Sigmoid colon (tissue), 6 donors: ENCODE measurements at regions not wholly inside any gene's neighbourhood (a gene's known extent, or its start where the extent isn't known, plus 50 kb on each side); places are given as distances from the start of the nearest gene placed in this dataset.

Source experiments
- DNase-seq: peaks from one replicate; pipeline ENCODE4 v3.0.0-alpha.2; 2019
- H3K27ac ChIP-seq, 4 donors: fragments of 200-600 bp; sonication (generic); one replicate each; pipeline ENCODE4 v1.5.1; 2016 to 2019; ENCODE audit warnings: mild to moderate bottlenecking in 1 of 4
- H3K27me3 ChIP-seq, 3 donors: fragments of 200-600 bp; sonication (generic); one replicate each; pipeline ENCODE4 v1.5.1; 2019; ENCODE audit warnings: mild to moderate bottlenecking in 1 of 3
- H3K36me3 ChIP-seq, 4 donors: fragments of 200-600 bp; sonication (generic); one replicate each; pipeline ENCODE4 v1.5.1; 2016 to 2019
- H3K4me1 ChIP-seq, 4 donors: fragments of 200-600 bp; sonication (generic); one replicate each; pipeline ENCODE4 v1.5.1; 2017 to 2019
- H3K4me3 ChIP-seq, 4 donors: fragments of 200-600 bp; sonication (generic); one replicate each; pipeline ENCODE4 v1.5.1; 2017 to 2019; ENCODE audit warnings: mild to moderate bottlenecking in 2 of 4, moderate library complexity in 1 of 4
- H3K9me3 ChIP-seq, 4 donors: fragments of 200-600 bp in 3 of 4; sonication (generic) in 3 of 4; one replicate each; pipeline versions ENCODE4 v1.5.1 to v1.6.1; 2013 to 2019
- EP300 ChIP-seq, 4 donors: sonication (generic); formaldehyde crosslinking; IDR thresholded peaks; one replicate each; pipeline ENCODE4 v1.6.1; 2017; ENCODE audit warnings: antibody characterized with exemption in 4 of 4
- POLR2A ChIP-seq, 2 donors: fragments of 450-650 bp; IDR thresholded peaks; one replicate each; pipeline ENCODE4 v1.6.1; 2016; ENCODE audit warnings: antibody characterized with exemption in 2 of 2, mild to moderate bottlenecking in 2 of 2, moderate library complexity in 2 of 2
- POLR2AphosphoS5 ChIP-seq, 4 donors: sonication (generic); formaldehyde crosslinking; IDR thresholded peaks; one replicate each; pipeline ENCODE4 v1.6.1; 2017; ENCODE audit warnings: antibody characterized with exemption in 4 of 4
- WGBS, 2 donors: extraction: QIAGEN DNeasy Blood & Tissue Kit; methylation state at CpG; one replicate each; pipeline ENCODE4 v1.1.7; 2013; 5-methylcytosine and 5-hydroxymethylcytosine counted together
- intact Hi-C: fragments of 100-400 bp; cut with DNase I; formaldehyde crosslinking; loops from one replicate; pipeline ENCODE4 v1.15.1; 2023
- TF ChIP-seq, protein P1 (sequence below), 4 experiments: fragments of 450-650 bp in 3 of 4; fragments of 200-600 bp in 1 of 4; IDR thresholded peaks; one replicate each; pipeline ENCODE4 v1.5.1; 2016 to 2019; ENCODE audit warnings: antibody characterized with exemption in 4 of 4, mild to moderate bottlenecking in 3 of 4, moderate library complexity in 2 of 4
- donor health status: healthy with polysubstance abuse.
- donor health status: healthy.

DNA sequence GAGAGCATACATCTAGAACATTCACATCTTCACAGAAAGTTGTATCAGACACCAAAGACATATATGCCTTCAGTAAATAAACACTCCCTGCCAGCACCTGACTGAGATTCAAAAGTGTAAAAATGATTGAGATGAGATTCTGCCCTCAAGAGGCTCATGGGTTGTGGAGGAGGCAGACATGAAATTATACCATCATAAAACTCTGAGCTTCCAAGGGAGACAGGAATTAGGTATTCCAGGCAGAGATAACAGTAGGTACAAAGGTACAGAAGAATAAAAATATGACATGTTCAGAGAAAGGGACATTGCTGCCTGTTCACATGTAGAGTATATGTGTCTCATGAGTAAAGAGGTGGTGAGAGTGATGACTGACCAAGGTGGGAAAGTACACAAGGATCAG lies 322.3 kb downstream of the OSR1 start:
- DNase-seq: no peak
- Histone ChIP-seq H3K4me1 (peaks cover 0 to 4% (median 4%) of the 10 kb centered on the region in 4 donors), H3K4me3 (no peak overlapping the region), H3K27ac (peak overlapping the region in 1 of 4 donors; percentile 40), H3K27me3 (no peaks in the 10 kb centered on the region), H3K9me3 (no peaks in the 10 kb centered on the region), H3K36me3 (no peaks in the 10 kb centered on the region)
- intact Hi-C loops: no loop called here
- TF ChIP-seq, protein P1, sequence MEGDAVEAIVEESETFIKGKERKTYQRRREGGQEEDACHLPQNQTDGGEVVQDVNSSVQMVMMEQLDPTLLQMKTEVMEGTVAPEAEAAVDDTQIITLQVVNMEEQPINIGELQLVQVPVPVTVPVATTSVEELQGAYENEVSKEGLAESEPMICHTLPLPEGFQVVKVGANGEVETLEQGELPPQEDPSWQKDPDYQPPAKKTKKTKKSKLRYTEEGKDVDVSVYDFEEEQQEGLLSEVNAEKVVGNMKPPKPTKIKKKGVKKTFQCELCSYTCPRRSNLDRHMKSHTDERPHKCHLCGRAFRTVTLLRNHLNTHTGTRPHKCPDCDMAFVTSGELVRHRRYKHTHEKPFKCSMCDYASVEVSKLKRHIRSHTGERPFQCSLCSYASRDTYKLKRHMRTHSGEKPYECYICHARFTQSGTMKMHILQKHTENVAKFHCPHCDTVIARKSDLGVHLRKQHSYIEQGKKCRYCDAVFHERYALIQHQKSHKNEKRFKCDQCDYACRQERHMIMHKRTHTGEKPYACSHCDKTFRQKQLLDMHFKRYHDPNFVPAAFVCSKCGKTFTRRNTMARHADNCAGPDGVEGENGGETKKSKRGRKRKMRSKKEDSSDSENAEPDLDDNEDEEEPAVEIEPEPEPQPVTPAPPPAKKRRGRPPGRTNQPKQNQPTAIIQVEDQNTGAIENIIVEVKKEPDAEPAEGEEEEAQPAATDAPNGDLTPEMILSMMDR (IDR thresholded peaks at IDR 0.05): no peak
- TF ChIP-seq POLR2AphosphoS5 (IDR thresholded peaks at IDR 0.05) (no peak), EP300 (IDR thresholded peaks at IDR 0.05) (no peak), POLR2A (IDR thresholded peaks at IDR 0.05) (no peak)

DNA sequence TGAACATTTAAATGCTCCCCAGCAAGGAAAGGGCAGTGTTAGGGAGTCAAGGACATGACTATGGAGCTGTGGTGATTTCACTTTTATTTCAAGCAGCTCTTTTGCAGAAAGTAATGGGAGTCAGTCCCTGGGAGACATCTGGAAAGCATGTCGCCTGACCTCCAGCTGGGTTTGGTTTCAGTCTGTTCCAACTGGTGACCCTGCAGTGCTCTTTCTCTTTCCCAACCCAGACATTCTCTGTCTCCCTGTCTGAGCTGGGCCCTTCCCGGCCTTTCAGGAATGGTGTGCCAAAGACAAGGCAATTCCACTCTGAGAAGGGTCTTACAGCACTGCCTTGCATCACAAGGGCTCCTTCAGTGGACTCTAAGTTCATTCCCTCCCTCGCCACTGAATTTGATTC lies 323.2 kb downstream of the OSR1 start:
- H3K4me3 ChIP-seq: no peak overlapping the region
- TF ChIP-seq, protein P1 (IDR thresholded peaks at IDR 0.05): no peak
- TF ChIP-seq POLR2A (IDR thresholded peaks at IDR 0.05) (no peak), EP300 (IDR thresholded peaks at IDR 0.05) (no peak), POLR2AphosphoS5 (IDR thresholded peaks at IDR 0.05) (peak in 2 of 4 donors; percentile 41 to 44)

DNA sequence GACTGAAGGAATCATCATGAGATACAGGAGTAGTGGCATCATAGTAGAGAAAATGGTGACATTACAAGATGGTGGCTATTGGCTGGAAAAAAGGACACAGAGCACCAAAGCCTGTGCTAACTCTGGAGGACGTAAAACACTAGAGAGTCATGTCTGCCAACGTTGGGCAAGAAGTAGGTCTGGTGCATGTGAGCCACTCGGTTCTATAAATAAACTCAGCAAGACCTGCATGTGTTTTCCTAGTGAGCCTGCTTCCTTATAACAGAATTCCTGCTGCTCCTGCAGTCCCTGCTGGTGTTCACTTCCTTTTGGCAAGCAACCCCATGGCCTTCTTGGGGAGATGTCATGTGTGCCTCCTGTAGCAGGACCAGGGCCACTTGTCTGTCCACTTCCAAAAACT lies 325.2 kb downstream of the OSR1 start:
- Histone ChIP-seq H3K4me3 (no peak overlapping the region), H3K27me3 (no peaks in the 10 kb centered on the region), H3K9me3 (no peaks in the 10 kb centered on the region), H3K27ac (no peak overlapping the region), H3K4me1 (peaks cover 0 to 4% (median 4%) of the 10 kb centered on the region in 4 donors), H3K36me3 (no peaks in the 10 kb centered on the region)
- 71 to 75% methylated on average over 3 of the region's 3 CpGs for WGBS, 2 donors
- DNase-seq: no peak
- intact Hi-C loops: no loop called here
- TF ChIP-seq EP300 (IDR thresholded peaks at IDR 0.05) (no peak), POLR2A (IDR thresholded peaks at IDR 0.05) (no peak), POLR2AphosphoS5 (IDR thresholded peaks at IDR 0.05) (peak in 1 of 4 donors; percentile 13)
- TF ChIP-seq, protein P1 (IDR thresholded peaks at IDR 0.05): no peak

More for the DNA sequence above, 323.2 kb downstream of the OSR1 start:
- WGBS, 2 donors: 81 to 82% methylated on average over 3 of the region's 3 CpGs
- Histone ChIP-seq H3K27me3 (no peaks in the 10 kb centered on the region), H3K27ac (peak overlapping the region in 1 of 4 donors; percentile 40), H3K4me1 (peaks cover 0 to 4% (median 4%) of the 10 kb centered on the region in 4 donors), H3K36me3 (no peaks in the 10 kb centered on the region), H3K9me3 (no peaks in the 10 kb centered on the region)
- intact Hi-C loops: no loop called here
- peak; percentile 76 for DNase-seq

DNA sequence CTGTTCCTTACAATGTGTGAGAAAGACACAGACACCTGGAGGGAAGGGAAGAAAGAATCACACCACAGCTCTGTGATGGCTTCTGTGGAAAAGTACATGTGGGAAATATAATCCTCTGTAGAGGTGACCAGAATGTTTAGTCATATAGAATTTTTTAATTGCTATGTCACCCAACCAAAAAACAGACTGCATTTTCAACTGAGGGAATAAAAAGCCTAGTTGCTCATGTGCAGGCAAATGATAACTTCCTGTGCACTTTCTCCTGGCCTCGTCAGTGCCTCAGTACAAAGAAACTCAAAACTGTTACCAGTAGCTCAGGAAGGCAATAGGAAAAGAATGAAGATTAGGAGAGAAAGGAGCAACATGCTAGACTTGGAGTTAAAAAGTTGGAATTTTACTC lies 326.8 kb downstream of the OSR1 start:
- Histone ChIP-seq H3K9me3 (no peaks in the 10 kb centered on the region), H3K36me3 (no peaks in the 10 kb centered on the region), H3K27me3 (no peaks in the 10 kb centered on the region), H3K4me1 (peaks cover 0 to 4% (median 4%) of the 10 kb centered on the region in 4 donors), H3K27ac (no peak overlapping the region), H3K4me3 (no peak overlapping the region)
- intact Hi-C loops: no loop called here
- WGBS, 2 donors: 82 to 87% methylated on average over 1 of the region's 1 CpG
- DNase-seq: no peak
- TF ChIP-seq POLR2AphosphoS5 (IDR thresholded peaks at IDR 0.05): no peak
- no peak for TF ChIP-seq EP300 (IDR thresholded peaks at IDR 0.05)
- no peak for TF ChIP-seq POLR2A (IDR thresholded peaks at IDR 0.05)
- TF ChIP-seq, protein P1 (IDR thresholded peaks at IDR 0.05): no peak

DNA sequence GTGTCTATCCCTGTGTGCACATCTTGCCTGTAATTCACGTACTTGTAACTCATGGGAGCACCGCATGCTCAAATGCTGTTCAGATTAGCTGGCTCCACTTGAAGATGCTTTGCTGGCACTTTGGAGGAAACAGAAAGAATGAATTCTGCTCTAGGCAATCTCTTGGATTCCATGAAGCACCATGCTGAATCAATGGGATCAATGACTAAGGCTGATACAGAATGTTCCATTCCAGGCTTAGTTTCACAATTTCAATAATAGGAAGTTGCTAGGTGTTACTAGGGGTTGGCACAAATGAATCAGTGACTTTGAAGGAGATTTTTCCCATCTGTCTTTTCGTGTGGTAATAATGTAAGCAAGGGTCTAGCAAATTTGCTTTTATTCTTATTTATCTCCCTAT lies 328.8 kb downstream of the OSR1 start:
- Histone ChIP-seq H3K27me3 (no peaks in the 10 kb centered on the region), H3K36me3 (no peaks in the 10 kb centered on the region), H3K4me1 (peaks cover 0 to 4% (median 4%) of the 10 kb centered on the region in 4 donors), H3K9me3 (no peaks in the 10 kb centered on the region), H3K27ac (no peak overlapping the region), H3K4me3 (no peak overlapping the region)
- DNase-seq: no peak
- no peak for TF ChIP-seq EP300 (IDR thresholded peaks at IDR 0.05)
- TF ChIP-seq POLR2AphosphoS5 (IDR thresholded peaks at IDR 0.05): no peak
- TF ChIP-seq, protein P1 (IDR thresholded peaks at IDR 0.05): no peak
- TF ChIP-seq POLR2A (IDR thresholded peaks at IDR 0.05): no peak
- intact Hi-C loops: no loop called here
- 90 to 92% methylated on average over 3 of the region's 3 CpGs for WGBS, 2 donors
